HCT116 (cell line): ENCODE measurements at regions not wholly inside any gene's neighbourhood (a gene's known extent, or its start where the extent isn't known, plus 50 kb on each side); places are given as distances from the start of the nearest gene placed in this dataset.

Experiments used
- ATAC-seq: fragments of 200-7000 bp; cut with Tn5 transposase; 2 replicates; pipeline ENCODE4 v1.9.1; 2020; ENCODE audit warnings: mild to moderate bottlenecking, moderate library complexity
- BruUV-seq: library from RNA; stranded (reverse); fragments of 400-500 nt; replicated peaks from 2 replicates; lab custom pipeline; 2021; lab: Mats Ljungman, UMichigan
- CTCF ChIA-PET: fragments of 300-600 bp; sonication (Branson Sonifier 250); formaldehyde crosslinking; loops from one replicate; lab custom pipeline; 2021; ENCODE audit warnings: antibody characterized with exemption; lab: Charles Lee
- POLR2A ChIA-PET: fragments of 300-600, 350-600 bp; sonication (Branson Sonifier 250); formaldehyde crosslinking; loops from one replicate; lab custom pipeline; 2021; ENCODE audit warnings: antibody characterized with exemption; lab: Charles Lee
- RAD21 ChIA-PET, 2 experiments: fragments of 300-600 bp; sonication (Branson Sonifier 250); formaldehyde crosslinking; loops; one replicate each; lab custom pipeline; 2023; ENCODE audit warnings: low total read pairs in 2 of 2; ENCODE audit not compliant: uncharacterized antibody in 2 of 2, unreplicated experiment in 2 of 2, low non-redundant PET in 1 of 2; lab: Charles Lee
- DNase-seq: peaks from one replicate; pipeline ENCODE4 v3.0.0-alpha.2; 2010; ENCODE audit warnings: low read depth, low spot score
- H2AFZ ChIP-seq: fragments of 200-600 bp; shearing (Covaris generic), sonication (generic); 2 replicates; pipeline ENCODE4 v1.6.1; 2017; ENCODE audit warnings: low read depth, mixed run types, mixed read lengths, antibody characterized with exemption, low read length; ENCODE audit not compliant: poor library complexity, severe bottlenecking
- H3K27ac ChIP-seq: 2 replicates; pipeline ENCODE4 v1.5.1; 2012; ENCODE audit warnings: low read depth, low read length
- H3K27me3 ChIP-seq: fragments of 200-600 bp; sonication (generic); 2 replicates; pipeline ENCODE4 v1.6.1; 2016; ENCODE audit warnings: mixed run types, low read length, mixed read lengths; ENCODE audit not compliant: insufficient read depth
- H3K36me3 ChIP-seq, 2 experiments: fragments of 200-500 bp in 1 of 2; fragments of 200-600 bp in 1 of 2; sonication (Bioruptor generic) in 1 of 2; sonication (generic) in 1 of 2; 2 replicates each; pipeline versions ENCODE4 v1.5.1 to v1.6.1; 2014 to 2016; ENCODE audit warnings: low read length in 2 of 2, inconsistent platforms in 1 of 2, mixed read lengths in 1 of 2, mixed run types in 1 of 2; ENCODE audit not compliant: insufficient read depth in 2 of 2, control insufficient read depth in 1 of 2
- H3K4me1 ChIP-seq, 2 experiments: fragments of 200-600 bp in 1 of 2; sonication (generic) in 1 of 2; 2 replicates each; pipeline versions ENCODE4 v1.5.1 to v1.6.1; 2012 to 2017; ENCODE audit warnings: low read length in 2 of 2, inconsistent platforms in 1 of 2, mild to moderate bottlenecking in 1 of 2, mixed read lengths in 1 of 2, mixed run types in 1 of 2, moderate library complexity in 1 of 2; ENCODE audit not compliant: insufficient read depth in 2 of 2, control insufficient read depth in 1 of 2
- H3K4me2 ChIP-seq: fragments of 200-600 bp; sonication (generic); 2 replicates; pipeline ENCODE4 v1.6.1; 2017; ENCODE audit warnings: mixed run types, low read length, mixed read lengths
- H3K4me3 ChIP-seq, 2 experiments: fragments of 200-600 bp in 1 of 2; sonication (generic) in 1 of 2; replicated peaks in 1 of 2; 2 replicates each; pipeline ENCODE4 v1.5.1; 2011 to 2016; ENCODE audit warnings: low read length in 2 of 2, control low read depth in 1 of 2, low read depth in 1 of 2, mild to moderate bottlenecking in 1 of 2, mixed read lengths in 1 of 2, mixed run types in 1 of 2
- H3K79me2 ChIP-seq: fragments of 200-600 bp; sonication (generic); 2 replicates; pipeline ENCODE4 v1.6.1; 2017; ENCODE audit warnings: mild to moderate bottlenecking, mixed run types, low read length, moderate library complexity, mixed read lengths; ENCODE audit not compliant: insufficient read depth
- H3K9ac ChIP-seq: fragments of 200-600 bp; sonication (generic); 2 replicates; pipeline ENCODE4 v1.6.1; 2016; ENCODE audit warnings: low read length, mixed read lengths
- H3K9me2 ChIP-seq: fragments of 200-600 bp; sonication (generic), shearing (Covaris generic); 2 replicates; pipeline ENCODE4 v1.6.1; 2017; ENCODE audit warnings: mixed run types, mild to moderate bottlenecking, moderate library complexity; ENCODE audit not compliant: insufficient read depth
- H3K9me3 ChIP-seq, 2 experiments: fragments of 200-500 bp in 1 of 2; fragments of 200-600 bp in 1 of 2; sonication (Bioruptor generic) in 1 of 2; sonication (generic) in 1 of 2; 2 replicates each; pipeline ENCODE4 v1.6.1; 2014 to 2017; ENCODE audit warnings: low read length in 2 of 2, mixed read lengths in 2 of 2, inconsistent platforms in 1 of 2, low read depth in 1 of 2, mild to moderate bottlenecking in 1 of 2, mixed run types in 1 of 2, moderate library complexity in 1 of 2; ENCODE audit not compliant: control insufficient read depth in 1 of 2, insufficient read depth in 1 of 2
- H4K20me1 ChIP-seq: fragments of 200-600 bp; sonication (generic), shearing (Covaris generic); 2 replicates; pipeline ENCODE4 v1.6.1; 2017; ENCODE audit warnings: mixed run types, mild to moderate bottlenecking, moderate library complexity; ENCODE audit not compliant: insufficient read depth
- CTCF ChIP-seq, 3 experiments: fragments of 200-600 bp in 1 of 3; sonication (generic) in 1 of 3; IDR thresholded peaks in 2 of 3; conservative IDR thresholded peaks in 1 of 3; 2 replicates each; pipeline ENCODE4 v1.5.1; 2012 to 2017; ENCODE audit warnings: low read depth in 2 of 3, low read length in 2 of 3, antibody characterized with exemption in 1 of 3, borderline replicate concordance in 1 of 3, control low read depth in 1 of 3, mild to moderate bottlenecking in 1 of 3, mixed read lengths in 1 of 3, mixed run types in 1 of 3, moderate library complexity in 1 of 3; ENCODE audit not compliant: insufficient read depth in 1 of 3
- EGR1 ChIP-seq: IDR thresholded peaks from 2 replicates; pipeline ENCODE4 v1.6.1; 2012; ENCODE audit warnings: low read depth
- ELF1 ChIP-seq: IDR thresholded peaks from 2 replicates; pipeline ENCODE4 v1.6.1; 2012; ENCODE audit warnings: low read depth, borderline replicate concordance
- EZH2phosphoT487 ChIP-seq: fragments of 200-600 bp; IDR thresholded peaks from 2 replicates; pipeline ENCODE4 v1.6.1; 2018; ENCODE audit warnings: antibody characterized with exemption, borderline replicate concordance
- FOSL1 ChIP-seq: IDR thresholded peaks from 2 replicates; pipeline ENCODE4 v1.6.1; 2012; ENCODE audit warnings: low read depth
- POLR2AphosphoS5 ChIP-seq: IDR thresholded peaks from 2 replicates; pipeline ENCODE4 v1.6.1; 2011; ENCODE audit warnings: mild to moderate bottlenecking, low read depth, low read length, moderate library complexity
- SP1 ChIP-seq: IDR thresholded peaks from 2 replicates; pipeline ENCODE4 v1.6.1; 2012; ENCODE audit warnings: low read depth
- SRF ChIP-seq: IDR thresholded peaks from 2 replicates; pipeline ENCODE4 v1.6.1; 2012; ENCODE audit warnings: low read depth
- TCF7L2 ChIP-seq: IDR thresholded peaks from 2 replicates; pipeline ENCODE4 v1.7.0; 2011; ENCODE audit warnings: borderline replicate concordance, inconsistent platforms; ENCODE audit not compliant: insufficient read depth, insufficient read length; ENCODE audit errors: extremely low read depth
- YY1 ChIP-seq: IDR thresholded peaks from 2 replicates; pipeline ENCODE4 v1.6.1; 2011; ENCODE audit warnings: low read length, low read depth, moderate library complexity, mild to moderate bottlenecking; ENCODE audit not compliant: insufficient replicate concordance; ENCODE audit errors: extremely low read depth
- ZNF274 ChIP-seq: fragments of 200-500 bp; sonication (Bioruptor generic); IDR thresholded peaks from 2 replicates; pipeline ENCODE4 v1.6.1; 2014; ENCODE audit warnings: mild to moderate bottlenecking, low read depth, low read length, inconsistent platforms
- intact Hi-C: fragments of 100-400 bp; cut with micrococcal nuclease; formaldehyde crosslinking; loops from 2 replicates; pipeline ENCODE4 v1.10.0; 2022
- TF ChIP-seq, protein P1 (sequence below): IDR thresholded peaks from 2 replicates; pipeline ENCODE4 v1.6.1; 2011; ENCODE audit warnings: mild to moderate bottlenecking, low read length, moderate library complexity; ENCODE audit not compliant: insufficient replicate concordance; ENCODE audit errors: extremely low read depth
- TF ChIP-seq, protein P2 (sequence below): IDR thresholded peaks from 2 replicates; pipeline ENCODE4 v1.6.1; 2012

DNA sequence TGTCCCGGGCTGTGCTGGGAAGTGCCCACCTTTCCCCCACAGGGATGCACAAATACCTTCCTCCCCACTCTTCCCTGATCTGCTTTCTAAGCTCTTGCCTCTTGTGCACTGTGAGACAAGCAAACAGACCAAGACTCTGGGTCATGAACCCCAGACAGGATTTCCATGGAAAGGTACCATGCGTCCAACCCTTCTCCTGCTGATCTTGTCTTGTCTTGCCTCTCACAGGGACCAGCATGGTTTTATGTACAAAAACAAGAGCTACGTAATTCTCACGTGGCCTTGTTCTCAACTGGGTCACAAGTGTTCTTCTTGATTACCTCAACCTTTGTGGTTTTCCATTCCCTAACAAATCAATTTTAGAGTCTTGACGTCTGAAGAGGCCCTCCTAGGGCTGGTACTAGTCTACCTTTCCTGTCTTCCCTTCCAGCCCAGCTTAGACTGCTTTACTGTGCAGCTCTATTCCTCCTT lies 176.5 kb upstream of the MAP3K1 start:
- Histone ChIP-seq H3K27ac (no peak overlapping the region; the same call in 1 of the 2 replicates), H3K4me1 (peaks cover 26 to 31% of the 10 kb centered on the region in 2 experiments), H2AFZ (no peak overlapping the region), H3K36me3 (no peaks in the 10 kb centered on the region), H3K4me3 (no peak overlapping the region), H3K79me2 (no peaks in the 10 kb centered on the region), H3K27me3 (no peaks in the 10 kb centered on the region), H4K20me1 (no peaks in the 10 kb centered on the region), H3K9me3 (no peaks in the 10 kb centered on the region), H3K9me2 (no peaks in the 10 kb centered on the region), H3K9ac (no peak overlapping the region), H3K4me2 (no peak overlapping the region)
- ChIA-PET POLR2A (no interaction called here), RAD21 (no interaction called here), CTCF (no interaction called here)
- ATAC-seq (peak; percentile 13), DNase-seq (no peak)
- BruUV-seq = no TSS peak
- intact Hi-C loops = no loop called here
- TF ChIP-seq, protein P1, sequence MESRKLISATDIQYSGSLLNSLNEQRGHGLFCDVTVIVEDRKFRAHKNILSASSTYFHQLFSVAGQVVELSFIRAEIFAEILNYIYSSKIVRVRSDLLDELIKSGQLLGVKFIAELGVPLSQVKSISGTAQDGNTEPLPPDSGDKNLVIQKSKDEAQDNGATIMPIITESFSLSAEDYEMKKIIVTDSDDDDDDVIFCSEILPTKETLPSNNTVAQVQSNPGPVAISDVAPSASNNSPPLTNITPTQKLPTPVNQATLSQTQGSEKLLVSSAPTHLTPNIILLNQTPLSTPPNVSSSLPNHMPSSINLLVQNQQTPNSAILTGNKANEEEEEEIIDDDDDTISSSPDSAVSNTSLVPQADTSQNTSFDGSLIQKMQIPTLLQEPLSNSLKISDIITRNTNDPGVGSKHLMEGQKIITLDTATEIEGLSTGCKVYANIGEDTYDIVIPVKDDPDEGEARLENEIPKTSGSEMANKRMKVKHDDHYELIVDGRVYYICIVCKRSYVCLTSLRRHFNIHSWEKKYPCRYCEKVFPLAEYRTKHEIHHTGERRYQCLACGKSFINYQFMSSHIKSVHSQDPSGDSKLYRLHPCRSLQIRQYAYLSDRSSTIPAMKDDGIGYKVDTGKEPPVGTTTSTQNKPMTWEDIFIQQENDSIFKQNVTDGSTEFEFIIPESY = no peak
- no peak for TF ChIP-seq YY1
- no peak for TF ChIP-seq ZNF274
- no peak for TF ChIP-seq FOSL1
- no peak for TF ChIP-seq POLR2AphosphoS5

GRCh38 chr5:56638061-56638621 lies 177.2 kb upstream of the MAP3K1 start:
- BruUV-seq = no TSS peak
- Histone ChIP-seq H3K4me3 (no peak overlapping the region), H3K9me2 (no peaks in the 10 kb centered on the region), H2AFZ (peak overlapping the region; percentile 7), H3K4me1 (peaks cover 26 to 31% of the 10 kb centered on the region in 2 experiments), H3K36me3 (no peaks in the 10 kb centered on the region), H4K20me1 (no peaks in the 10 kb centered on the region), H3K4me2 (peak overlapping the region; percentile 69), H3K27ac (no peak overlapping the region; the same call in none of the 2 replicates), H3K9me3 (no peaks in the 10 kb centered on the region), H3K27me3 (no peaks in the 10 kb centered on the region), H3K9ac (no peak overlapping the region), H3K79me2 (no peaks in the 10 kb centered on the region)
- RAD21 ChIA-PET = no interaction called here
- intact Hi-C loops = no loop called here
- POLR2A ChIA-PET = no interaction called here
- 0 out of 2 replicates have a peak, but pooled peaks have one; percentile 9 for TF ChIP-seq SP1
- TF ChIP-seq, protein P2, sequence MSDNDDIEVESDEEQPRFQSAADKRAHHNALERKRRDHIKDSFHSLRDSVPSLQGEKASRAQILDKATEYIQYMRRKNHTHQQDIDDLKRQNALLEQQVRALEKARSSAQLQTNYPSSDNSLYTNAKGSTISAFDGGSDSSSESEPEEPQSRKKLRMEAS = no peak
- TF ChIP-seq TCF7L2 = no peak
- TF ChIP-seq CTCF (IDR thresholded peaks at IDR 0.05 in 2 of 3, conservative IDR thresholded peaks at IDR 0.05 in 1 of 3; ENCODE audit: borderline replicate concordance in 1 of 3, insufficient read depth in 1 of 3, low read depth in 2 of 3, low read length in 2 of 3) = no peak
- no peak for TF ChIP-seq EGR1
- TF ChIP-seq SRF = no peak
- TF ChIP-seq EZH2phosphoT487 = no peak
- no peak for TF ChIP-seq ELF1
- DNase-seq (no peak), ATAC-seq (peak; percentile 50)
- CTCF ChIA-PET = no interaction called here
